ENCODE measurements at regions not wholly inside any gene's neighbourhood (a gene's known extent, or its start where the extent isn't known, plus 50 kb on each side); places are given as distances from the start of the nearest gene placed in this dataset.

- TF ChIP-seq, protein P1, sequence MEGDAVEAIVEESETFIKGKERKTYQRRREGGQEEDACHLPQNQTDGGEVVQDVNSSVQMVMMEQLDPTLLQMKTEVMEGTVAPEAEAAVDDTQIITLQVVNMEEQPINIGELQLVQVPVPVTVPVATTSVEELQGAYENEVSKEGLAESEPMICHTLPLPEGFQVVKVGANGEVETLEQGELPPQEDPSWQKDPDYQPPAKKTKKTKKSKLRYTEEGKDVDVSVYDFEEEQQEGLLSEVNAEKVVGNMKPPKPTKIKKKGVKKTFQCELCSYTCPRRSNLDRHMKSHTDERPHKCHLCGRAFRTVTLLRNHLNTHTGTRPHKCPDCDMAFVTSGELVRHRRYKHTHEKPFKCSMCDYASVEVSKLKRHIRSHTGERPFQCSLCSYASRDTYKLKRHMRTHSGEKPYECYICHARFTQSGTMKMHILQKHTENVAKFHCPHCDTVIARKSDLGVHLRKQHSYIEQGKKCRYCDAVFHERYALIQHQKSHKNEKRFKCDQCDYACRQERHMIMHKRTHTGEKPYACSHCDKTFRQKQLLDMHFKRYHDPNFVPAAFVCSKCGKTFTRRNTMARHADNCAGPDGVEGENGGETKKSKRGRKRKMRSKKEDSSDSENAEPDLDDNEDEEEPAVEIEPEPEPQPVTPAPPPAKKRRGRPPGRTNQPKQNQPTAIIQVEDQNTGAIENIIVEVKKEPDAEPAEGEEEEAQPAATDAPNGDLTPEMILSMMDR (IDR thresholded peaks at IDR 0.05; ENCODE audit: extremely low read depth, missing control alignments): no peak
- DNase-seq (ENCODE audit: low spot score): no peak
Measured at GRCh38 chr3:176969066-176969465, 228.2 kb downstream of the TBL1XR1 start.

DNA sequence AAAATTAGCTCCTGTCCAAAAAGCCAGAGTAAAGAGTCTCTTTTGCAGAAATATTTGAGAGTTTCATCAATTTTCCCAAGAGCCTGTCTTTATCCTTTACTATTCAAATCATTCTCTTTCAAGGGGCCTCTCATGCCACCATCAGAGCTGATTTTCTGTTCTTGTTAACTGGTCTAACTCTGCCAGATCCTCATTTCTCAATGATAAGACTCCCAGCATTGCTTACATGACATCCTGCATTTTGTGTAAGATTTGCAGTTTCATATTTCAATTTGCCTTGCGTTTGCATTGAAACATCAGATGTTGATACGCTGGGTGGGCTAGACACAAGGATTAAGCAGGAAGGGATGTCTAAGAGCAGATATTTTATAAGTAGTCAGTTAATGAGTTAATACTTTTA, 228.7 kb downstream of the TBL1XR1 start:
- TF ChIP-seq, protein P1 (IDR thresholded peaks at IDR 0.05; ENCODE audit: extremely low read depth, missing control alignments): no peak
- no peak for DNase-seq (ENCODE audit: low spot score)

DNA sequence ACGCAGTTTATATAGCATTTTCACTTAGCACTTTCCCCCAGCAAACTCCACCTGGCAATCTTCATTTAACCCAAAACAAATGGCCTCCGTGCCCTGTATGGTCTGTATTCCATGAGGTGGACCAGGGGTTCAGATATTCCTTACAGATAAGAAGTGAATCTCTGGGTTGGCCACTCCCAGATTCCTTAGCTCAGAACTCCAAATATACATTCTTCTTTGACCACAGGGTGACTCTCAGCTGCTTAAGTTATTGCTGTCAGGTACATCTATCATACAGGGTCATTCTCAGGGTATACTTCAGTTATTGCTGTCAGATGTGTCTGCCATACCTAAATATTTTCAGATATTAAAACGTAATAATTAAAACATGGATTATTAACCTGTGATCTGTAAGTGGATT, 229.8 kb downstream of the TBL1XR1 start:
- TF ChIP-seq, protein P1 (IDR thresholded peaks at IDR 0.05; ENCODE audit: extremely low read depth, missing control alignments): no peak
- no peak for DNase-seq (ENCODE audit: low spot score)

DNA sequence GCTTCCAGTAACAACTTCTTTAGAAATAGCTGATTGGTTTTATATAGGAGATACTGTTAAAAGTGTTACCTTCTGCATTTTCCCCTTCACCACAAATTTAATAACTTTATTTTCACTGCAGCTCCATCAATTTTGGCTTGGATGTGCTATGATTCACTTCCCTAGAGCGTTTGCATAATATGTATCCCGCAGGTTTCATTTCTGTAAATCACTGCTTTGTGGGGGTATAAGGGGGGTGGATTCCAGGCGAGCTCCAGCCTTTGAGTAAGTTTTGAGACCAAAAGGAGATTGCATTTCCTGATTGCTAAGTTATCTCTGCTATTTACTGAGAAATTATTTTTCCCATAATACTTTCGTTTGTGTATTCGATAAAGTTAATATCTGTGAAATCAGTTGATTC, 232.6 kb downstream of the TBL1XR1 start:
- DNase-seq (ENCODE audit: low spot score): no peak
- TF ChIP-seq, protein P1 (IDR thresholded peaks at IDR 0.05; ENCODE audit: extremely low read depth, missing control alignments): no peak

DNA sequence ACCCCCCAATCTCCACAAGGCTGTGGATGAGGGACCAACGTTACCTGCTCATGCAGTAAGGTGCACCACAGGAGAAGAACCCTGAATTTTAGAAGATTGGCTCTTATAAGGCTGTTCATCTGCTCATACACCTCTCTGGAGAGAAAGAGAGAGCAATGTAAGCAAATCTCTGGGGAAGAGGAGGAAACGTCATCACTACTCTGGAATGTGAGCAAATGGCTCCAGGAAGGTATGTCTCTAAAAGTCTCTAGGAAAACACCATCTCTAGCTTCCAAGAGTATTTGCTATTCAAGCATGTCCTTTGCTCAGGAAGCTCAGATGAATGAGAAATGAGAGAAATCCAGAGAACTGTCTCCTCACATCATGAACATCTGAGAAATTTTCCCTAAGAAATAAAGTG, 235.4 kb downstream of the TBL1XR1 start:
- TF ChIP-seq, protein P1 (IDR thresholded peaks at IDR 0.05; ENCODE audit: extremely low read depth, missing control alignments): no peak
- DNase-seq (ENCODE audit: low spot score): no peak

GRCh38 chr3:176959867-176960266, 237.4 kb downstream of the TBL1XR1 start:
- TF ChIP-seq, protein P1 (IDR thresholded peaks at IDR 0.05; ENCODE audit: extremely low read depth, missing control alignments): no peak
- no peak for DNase-seq (ENCODE audit: low spot score)

DNA sequence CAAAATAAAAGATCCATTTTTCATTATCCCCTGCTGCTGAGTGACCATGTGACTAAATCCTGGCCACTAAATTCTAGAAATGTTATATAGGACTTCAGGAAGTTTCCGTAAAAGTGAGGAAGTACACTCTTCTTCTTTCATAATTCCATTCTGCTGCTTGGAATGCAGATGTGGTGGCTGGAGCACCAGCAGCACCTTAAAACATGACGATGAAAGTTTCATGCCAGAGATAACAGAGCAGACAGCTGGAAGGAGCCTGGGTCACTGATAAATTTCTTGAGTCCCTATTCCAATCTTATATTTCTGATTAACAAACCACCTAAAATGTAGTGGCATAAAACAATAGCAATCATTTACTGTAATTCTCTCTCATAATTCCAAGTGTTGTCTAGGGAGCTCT, 238.7 kb downstream of the TBL1XR1 start:
- TF ChIP-seq, protein P1 (IDR thresholded peaks at IDR 0.05; ENCODE audit: extremely low read depth, missing control alignments): no peak
- no peak for DNase-seq (ENCODE audit: low spot score)
